NOMO-1 (cell line): ENCODE measurements at regions not wholly inside any gene's neighbourhood (a gene's known extent, or its start where the extent isn't known, plus 50 kb on each side); places are given as distances from the start of the nearest gene placed in this dataset.
"Not testable (repeated sequence)": the region's sequence is repeated elsewhere in the genome, so short reads cannot be mapped to it uniquely, and the experiment has no call there.

Source experiments
- DNase-seq, 2 experiments: peaks; one replicate each; lab custom pipeline; 2025; ENCODE audit not compliant: unreplicated experiment in 2 of 2; lab: John Stamatoyannopoulos, UW

DNA sequence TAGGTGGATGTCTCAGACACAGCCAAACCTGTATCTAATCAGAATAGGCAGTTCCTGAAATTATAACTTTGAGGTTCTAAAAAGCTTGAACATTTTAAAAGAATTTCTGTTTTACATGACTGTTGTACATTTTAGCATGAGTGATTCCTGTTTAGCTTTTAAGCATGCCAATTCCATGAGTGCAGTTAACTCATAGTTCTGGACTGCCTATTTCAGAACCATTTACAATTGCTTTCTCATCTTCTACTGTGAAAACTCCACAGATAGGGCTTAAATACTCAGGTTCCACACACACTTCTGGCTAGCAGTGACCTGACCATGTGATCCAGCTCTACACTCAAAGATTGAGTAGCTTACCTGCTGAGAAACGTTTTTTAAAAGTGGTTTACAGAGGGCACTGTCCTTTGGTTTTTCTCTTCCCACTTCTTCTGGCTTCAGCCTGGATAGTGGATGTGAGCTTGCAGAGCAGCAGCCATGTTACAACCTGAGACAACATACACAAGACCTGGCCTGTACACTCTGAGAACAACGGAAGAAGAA is 280.8 kb downstream of the ANKRD50 start:
- DNase-seq: no peak

DNA sequence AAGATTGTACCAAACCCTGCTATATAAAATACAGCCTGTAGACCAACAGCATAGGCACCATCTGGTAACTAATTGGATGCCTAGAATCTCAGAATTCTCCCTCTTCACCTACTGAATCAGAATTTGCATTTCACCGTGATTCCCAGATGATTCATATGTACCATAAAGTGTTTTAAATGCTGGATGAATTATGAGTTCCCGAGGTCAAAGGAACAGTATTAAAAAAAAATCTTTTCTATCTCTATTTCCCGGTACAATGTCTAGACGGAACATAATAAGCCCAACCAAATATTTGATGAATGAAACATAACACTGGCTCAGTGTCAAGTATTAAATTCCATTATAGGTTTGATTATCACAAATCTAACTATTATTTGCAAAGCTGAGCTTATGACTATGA is 280.0 kb downstream of the ANKRD50 start:
- DNase-seq: no peak

DNA sequence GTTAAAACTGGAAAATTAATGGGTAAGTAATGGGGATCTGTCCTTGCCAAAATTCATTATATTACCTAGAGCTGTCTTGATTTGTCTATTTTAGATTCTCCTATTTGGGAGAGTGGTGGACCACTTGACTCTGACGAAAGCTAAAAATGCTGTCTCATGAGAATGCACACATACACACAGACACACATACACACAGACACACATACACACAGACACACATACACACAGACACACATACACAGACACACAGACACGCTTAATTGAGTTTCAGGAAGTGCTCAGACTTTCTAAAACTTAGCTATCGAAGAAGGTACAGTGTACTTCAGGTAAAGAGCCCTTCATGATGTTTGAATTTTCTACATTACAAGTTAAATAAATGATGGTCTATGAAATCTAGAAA is 279.5 kb downstream of the ANKRD50 start:
- no peak for DNase-seq

DNA sequence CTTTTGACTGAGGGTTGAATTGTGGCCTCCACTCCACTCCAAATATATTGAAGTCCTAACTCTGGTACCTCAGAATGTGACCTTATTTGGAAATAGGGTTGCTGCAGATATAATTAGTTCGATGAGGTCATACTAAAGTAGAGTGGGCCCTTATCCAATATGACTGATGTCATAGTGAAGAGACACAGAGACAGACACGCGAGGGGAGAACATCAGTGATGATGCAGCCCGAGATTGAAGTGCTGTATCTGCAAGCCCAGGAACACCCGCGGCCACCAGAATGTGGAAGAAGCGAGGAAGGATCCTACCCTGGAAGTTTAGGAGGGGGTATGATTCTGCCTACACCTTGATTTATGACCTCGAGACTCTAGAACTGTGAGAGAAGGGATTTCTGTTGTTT is 279.0 kb downstream of the ANKRD50 start:
- no peak for DNase-seq

DNA sequence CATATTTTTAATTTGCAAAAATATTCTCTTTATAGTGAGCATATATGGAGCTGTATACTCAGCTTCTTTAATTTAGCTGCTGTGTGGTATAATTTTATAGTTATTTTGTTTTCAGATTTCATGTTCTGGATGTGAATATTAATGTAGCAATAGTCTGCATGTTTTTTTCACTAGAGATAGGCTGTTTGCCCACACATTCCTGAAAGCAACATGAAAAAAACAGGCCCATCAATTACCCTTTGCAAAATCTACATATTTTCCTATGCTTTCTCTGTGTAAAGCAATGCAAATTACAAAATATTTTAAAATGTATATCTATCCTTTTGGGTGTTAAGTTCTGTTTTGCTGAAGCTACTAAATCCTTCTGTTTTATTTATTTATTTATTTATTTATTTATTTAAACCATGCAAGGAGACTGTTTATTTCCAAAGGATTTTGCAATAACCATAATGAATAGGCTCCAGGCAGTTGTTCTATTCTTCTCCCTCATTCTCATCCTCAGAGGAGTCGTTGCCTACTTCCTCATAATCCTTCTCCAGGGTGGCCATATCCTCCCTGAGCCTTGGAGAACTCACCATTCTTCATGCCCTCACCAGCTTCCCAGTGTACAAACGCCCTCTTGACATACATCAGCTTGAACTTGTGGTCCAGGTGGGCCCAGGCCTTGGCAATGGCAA is 277.1 kb downstream of the ANKRD50 start:
- no peak for DNase-seq

DNA sequence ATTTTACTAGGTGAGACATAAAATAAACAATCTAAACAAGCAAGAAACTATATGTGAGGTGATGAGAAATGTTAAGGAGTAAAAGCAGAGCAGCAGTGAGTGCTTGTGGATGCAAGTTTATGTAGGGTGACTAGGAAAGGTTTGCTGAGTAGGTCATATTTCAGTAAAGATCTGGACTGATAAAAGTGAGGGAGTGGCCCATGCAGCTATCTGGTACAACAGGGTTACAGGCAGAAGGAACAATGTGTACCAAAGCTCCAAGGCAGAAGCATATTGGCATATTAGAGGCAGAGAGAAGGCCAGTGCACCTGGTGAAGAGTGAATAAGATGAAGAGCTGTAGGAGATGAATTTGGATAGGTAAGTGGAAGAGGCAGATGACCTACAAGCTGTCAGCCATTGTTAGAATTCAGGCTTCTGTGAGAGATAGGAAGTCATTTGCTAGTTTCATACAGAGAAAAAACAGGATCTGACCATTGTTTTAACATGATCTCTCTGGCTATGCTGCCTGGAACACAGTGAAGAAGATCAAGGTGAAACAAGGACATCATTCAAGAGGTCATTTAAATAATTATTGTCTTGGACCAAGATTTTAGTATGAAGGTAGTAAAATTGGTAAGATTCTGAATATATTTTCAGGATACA is 274.6 kb downstream of the ANKRD50 start:
- no peak for DNase-seq

DNA sequence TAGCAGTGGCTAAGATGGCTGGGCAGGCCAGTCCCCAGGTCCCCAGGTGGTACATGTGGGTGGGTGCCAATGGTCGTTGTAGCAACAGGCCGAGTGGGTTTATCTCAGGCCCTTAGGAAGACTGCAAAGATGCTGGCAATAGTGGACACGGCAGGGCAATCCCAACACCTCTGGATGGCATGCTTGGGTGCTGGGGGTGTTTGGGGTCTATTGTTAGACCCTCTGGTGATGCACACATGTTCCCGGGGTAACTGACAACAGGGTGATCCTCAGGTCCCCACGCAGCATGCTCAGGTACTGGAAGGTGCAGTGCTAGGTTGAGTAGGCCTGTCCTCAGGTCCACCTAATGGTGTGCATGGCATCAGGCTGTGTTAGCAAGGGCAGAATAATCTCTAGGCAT is 267.5 kb downstream of the ANKRD50 start:
- no peak for DNase-seq

DNA sequence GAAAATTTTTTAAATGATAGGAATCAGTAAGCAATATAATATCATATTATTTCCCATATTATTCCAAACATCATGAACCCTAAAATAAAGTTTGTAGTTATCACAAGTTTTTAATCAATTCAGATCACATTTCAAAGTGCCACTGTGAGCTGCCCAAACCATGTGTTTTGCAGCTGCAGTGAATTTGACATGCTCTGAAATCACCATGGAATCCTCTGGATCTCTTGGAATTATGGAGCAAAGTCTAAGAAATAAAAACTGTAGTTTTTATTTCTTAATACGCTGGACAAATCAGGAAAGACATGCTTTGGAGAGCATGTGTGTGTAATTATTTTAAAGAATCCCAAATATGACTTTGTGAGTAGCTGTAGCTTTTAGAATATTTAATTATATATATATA is 262.7 kb downstream of the ANKRD50 start:
- no peak for DNase-seq

DNA sequence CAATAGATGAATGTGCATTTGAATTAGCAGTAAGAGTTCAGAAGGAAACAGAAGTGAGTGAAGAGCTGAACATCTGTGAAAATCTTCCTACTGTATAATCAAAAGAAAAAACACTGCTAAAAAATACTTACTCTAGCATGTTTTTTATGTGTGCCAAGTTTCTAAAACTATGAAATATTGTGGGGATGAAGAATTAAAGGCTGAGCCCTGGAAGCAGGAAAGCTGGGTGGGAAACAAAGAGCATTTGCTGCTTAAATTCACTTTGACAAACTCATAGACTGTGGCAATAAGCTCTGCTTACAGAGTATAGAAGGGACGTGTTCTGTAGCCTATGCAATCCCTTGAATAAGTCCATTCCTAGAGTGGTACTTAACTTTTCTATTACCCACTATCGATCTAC is 261.7 kb downstream of the ANKRD50 start:
- no peak for DNase-seq

DNA sequence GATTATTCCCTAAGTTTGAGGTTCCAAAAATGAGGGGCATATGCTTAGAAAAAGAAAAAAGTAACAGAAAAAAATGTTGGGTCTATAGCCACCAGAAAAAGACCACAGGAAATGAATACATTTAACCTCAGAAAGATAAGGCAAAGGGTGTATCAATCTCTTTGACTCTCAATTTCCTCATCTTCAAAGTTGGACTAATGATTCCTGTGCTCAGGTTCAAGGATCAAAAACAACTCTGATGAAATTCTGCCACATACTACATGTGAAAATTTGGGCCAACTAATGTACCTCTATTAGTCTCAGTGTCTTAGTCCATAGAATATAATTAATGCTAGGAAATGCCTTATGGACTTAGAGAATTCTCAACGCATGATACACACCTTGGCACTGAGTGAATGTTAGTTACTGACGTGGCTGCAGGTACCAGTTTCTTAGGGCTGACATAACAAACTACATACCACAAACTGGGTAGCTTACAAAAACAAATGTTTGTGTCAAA is 257.7 kb downstream of the ANKRD50 start:
- no peak for DNase-seq

DNA sequence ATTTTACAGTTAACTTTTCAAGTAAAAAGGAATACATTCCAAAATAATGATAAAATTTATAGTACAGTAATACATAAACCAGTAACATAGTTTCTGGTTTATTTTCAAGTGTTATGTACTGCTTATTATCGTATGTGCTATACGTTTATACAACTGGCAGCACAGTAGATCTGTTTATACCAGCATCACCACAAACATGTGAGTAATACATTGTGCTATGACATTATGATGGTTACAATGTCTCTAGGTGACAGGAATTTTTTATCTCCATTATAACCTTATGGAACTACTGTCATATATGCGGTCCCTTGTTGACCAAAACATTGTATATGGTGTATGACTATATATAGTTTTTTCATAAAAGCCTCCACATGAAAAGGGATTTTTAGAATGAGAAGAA is 256.9 kb downstream of the ANKRD50 start:
- DNase-seq: no peak

DNA sequence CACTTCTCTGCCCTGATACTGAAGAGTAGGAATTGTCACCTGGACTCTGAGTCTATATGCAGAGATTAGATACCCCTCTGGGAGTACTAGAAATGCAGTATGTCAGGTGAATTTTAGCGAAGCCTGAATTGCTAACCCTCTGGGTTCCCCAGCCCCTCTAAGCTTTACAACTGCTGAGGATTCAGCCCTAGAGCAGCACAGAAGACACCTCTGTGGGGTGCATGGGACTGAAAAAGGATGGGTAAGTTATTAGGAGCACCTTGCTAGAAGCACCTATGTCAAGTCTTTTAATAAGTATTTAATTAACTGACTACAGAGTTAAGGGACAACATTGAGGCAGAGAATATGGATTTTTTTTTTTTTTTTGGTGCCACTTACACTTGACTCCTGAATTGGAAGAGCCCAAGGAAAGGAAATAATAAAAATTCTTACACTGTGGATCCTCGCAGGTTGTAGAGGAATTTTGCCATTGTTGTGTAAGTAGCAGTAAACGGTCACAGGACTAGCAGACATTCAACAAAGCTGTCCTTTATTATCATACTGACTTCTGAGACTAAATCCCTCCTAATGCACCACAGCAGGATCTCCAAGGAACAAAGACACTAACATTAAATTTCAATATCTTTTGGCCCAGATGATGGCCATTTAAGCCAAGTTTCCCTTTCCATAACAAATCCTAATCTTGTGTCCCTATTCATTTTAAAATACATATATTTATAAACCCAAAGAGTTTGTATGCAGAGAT is 253.2 kb downstream of the ANKRD50 start:
- DNase-seq: no peak

DNA sequence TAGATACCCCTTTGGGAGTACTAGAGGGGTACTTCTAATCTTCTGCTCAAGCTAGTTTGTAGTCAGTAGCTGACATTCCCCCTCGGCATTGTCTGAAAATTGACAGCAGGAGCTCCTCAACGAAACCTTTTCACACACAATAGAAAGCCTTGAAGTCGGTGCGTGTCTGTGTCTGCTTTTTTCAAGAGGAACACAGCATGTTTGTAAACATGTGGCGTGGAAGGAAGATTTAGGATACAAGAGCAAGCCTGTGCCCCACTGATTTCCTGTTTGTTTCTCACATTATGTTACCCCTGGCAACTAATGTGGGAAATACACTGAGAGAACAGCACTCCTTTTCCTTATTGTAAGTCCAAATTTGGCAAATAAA is 252.6 kb downstream of the ANKRD50 start:
- DNase-seq: no peak

DNA sequence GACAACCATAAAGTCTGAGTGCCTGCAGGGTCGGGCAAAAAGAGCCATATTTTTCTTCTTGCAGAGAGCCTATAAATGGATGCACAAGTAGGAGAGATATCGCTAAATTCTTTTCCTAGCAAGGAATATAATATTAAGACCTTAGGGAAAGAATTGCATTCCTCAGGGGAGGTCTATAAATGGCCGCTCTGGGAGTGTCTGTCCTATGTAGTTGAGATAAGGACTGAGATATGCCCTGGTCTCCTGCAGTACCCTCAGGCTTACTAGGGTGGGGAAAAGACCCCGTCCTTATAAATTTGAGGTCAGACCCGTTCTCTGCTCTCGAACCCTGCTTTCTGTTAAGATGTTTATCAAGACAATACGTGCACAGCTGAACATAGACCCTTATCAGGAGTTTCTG is 250.9 kb downstream of the ANKRD50 start:
- DNase-seq: not testable (repeated sequence)

DNA sequence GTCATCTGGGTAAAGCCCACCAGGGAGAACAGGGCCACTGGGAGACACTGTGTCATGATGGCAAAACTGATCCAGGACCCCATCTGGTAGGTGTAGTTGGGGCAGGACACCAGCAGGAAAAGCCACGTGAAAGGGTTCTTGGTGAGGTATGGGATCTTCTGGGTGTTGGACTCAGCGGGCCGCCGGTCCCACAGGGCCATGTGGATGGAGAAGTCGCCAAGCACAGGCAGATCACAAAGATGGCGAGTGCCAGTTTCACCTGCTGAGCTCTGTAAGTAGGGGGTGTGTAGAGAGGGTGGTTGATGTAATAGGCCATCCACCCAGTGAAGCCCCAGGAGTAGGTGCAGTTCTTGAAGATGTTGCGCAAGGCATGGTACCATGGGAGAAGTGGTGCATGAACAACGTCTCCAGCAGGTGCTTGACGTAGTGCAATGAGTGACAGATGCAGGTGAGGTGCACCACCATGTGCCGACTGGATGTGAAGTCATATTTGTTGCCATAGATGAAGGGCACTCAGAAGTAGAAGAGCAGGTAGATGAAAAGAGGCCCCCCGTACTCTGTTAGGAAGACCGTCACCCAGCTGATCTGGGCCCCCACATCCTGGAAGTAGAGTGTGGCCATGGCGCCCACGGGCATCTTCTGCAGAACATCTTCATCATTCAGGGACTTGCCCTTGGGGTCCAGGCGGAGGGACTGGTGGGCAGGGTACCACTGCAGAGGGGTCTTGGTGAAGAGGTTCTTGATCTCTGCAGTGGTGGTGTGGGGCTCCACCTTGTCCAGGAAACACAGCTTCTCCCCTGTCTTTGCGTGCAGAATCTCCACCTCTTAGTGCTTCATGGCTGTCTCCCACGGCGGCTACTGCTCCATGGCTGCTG is 249.3 kb downstream of the ANKRD50 start:
- no peak for DNase-seq

DNA sequence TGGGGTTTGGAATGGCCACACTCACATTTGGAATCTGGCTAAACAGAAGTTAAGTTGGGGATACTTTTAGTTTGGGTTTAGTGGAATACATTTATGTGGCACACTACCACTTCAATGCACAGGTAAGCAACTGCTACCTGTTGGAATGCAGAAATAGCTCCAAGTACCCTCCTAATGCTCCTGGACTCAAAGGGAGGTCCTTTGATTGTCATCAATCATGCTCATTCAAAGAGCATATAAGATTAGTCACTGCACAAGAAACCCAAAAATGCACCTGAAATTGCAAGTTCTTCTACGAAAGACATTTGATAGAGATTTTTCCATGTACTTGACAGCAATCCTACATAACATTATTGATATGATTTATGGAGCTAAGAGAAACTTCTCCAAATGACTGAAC is 247.7 kb downstream of the ANKRD50 start:
- DNase-seq: no peak

DNA sequence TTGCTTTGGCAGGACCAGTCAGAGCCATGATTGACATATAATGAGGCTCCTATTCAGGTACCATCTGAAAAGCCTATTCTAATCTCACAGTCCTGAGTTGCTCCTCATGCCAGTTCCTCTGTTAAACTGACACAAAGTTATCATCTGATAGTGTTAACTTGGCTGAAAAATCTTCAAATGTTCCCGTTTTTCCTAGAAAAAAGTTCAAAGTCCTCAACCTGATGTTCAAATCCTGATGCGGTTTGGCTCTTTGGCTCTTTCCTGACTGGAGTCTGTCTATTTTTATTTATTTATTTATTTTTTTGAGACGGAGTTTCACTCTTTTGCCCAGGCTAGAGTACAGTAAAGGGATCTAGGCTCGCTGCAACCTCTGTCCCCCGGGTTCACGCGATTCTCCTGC is 244.2 kb downstream of the ANKRD50 start:
- DNase-seq: no peak

DNA sequence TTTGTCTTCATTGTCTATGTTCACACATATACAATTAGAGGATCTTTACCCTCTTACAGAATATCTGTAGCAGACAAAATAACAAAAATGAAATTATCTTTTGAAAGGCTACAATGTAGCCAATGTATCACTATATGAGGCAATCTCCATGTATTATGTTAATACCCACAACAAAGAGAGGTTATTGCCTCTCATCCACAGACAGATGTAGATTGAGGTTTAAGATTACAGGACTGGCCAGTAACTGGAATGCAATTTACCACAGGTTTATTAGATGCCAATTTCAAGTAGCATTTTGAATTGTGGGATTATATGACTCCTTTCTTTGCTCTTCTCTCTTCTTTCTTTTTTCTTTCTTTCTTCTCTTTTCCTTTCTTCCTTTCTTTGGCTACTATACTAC is 242.6 kb downstream of the ANKRD50 start:
- DNase-seq: no peak

DNA sequence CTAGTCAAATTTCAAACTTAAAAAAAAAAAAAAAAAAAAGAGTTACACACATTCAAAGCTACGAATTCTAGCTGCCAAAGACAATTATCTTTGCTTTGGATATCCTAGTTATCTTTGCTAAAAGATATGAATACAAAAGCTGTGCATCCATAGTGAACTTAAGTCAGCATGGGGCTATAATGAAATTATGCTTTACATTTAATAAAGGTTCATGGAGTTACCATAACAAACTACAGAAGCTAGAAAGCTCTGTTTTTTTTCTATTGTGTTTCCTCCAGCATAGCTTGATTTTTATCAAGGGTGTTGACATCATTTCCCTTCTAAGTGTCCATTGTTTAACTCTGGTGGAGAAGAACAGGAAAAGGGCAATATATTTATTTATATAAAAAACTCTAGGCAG is 234.1 kb downstream of the ANKRD50 start:
- no peak for DNase-seq

DNA sequence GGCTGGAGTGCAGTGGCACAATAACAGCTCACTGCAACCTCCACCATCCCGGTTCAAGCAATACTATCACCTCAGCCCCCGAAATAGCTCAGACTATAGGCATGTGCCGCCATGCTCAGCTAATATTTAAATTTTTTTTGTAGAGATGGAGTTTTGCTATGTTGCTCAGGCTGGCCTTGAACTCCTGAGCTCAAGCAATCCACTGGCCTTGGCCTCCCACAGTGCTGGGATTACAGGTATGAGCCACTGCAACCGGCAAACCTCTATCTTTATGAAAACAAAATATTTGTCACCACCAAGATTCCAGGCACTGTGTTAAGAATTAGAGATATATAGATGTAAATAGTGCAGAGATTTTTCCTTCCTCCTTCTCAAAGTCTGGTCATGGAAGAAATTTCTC is 232.5 kb downstream of the ANKRD50 start:
- DNase-seq: no peak

DNA sequence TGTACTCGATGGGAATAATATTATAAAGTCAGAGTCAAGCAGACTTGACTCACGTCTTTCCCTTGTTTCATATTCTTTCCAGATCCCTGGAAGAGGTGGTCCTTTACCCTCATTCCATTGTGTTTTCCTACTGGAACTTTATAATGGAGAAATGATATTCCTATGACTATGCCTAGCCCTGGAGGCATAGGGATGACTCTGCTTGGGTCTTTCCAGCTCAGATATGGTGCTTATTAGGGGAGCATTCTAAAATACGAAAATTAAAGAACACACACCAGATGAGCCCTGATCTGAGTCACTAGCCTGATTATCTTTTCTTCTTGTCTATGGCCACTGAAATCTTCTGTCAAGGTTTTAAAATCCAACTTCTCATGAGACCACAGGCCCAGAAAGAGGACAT is 231.4 kb downstream of the ANKRD50 start:
- no peak for DNase-seq
